ENCODE measurements at regions not wholly inside any gene's neighbourhood (a gene's known extent, or its start where the extent isn't known, plus 50 kb on each side); places are given as distances from the start of the nearest gene placed in this dataset.

DNA sequence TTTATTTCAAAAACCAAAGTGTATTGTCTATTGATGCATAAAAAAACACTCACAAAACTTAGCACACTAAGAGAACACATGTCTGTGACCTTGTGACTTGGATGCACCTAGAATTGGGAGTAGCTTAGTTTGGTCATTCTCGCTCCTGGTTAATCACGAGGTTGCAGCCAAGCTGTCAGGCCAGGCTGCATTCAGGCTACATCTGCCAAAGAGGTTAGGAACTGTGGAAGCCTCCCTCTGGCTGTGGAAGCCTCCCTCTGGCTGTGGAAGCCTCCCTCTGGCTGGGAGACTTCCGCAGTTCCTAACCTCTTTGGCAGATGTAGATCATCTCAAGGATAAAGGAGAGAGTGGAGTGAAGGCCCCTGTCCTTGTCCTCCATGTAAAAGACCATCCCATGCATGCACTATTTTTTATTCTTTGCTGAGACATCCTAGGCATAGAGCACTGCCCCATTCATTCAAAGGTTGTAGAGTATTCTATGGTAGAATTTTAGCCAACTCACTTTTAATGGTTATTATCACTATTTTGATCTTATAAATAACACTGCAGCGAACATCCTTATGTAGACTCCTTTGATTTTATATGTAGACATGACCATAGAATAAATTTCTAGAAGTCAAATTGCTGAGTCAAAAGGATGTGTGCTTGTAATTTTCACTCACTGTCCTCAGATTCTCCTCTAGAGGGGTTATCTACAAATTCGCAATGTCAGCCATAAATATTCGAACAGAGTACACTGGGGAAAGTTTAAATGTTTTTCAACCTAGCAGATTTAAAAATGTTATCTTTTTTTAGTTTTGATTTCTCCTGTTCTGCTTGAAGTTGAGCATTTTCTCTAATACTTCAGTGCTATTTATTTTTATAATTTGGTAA is 63.0 kb upstream of the IGLL5 start:
- intact Hi-C loops (cut with DNase I; ENCODE audit: low total_unique reads) = no loop called here

DNA sequence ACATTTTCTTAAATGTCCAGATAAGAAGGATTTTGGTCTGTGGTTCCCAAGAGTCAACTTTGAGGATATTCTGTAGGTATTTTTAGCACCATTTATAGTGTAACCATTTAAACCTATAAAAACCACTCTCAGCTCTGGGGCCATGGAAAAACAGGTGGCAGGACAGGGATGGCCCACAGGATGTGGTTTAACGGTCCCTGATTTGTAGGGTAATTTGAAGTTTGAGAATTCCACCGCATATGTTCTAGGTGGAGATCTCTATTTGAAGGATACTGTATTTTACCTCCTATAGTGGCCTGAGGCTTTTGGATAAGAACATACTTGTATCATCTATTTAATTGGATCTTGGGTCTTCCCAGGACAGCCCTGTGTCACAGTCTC is 62.4 kb upstream of the IGLL5 start:
- no peak for TF ChIP-seq POLR2A (IDR thresholded peaks at IDR 0.05)
- TF ChIP-seq, protein P1, sequence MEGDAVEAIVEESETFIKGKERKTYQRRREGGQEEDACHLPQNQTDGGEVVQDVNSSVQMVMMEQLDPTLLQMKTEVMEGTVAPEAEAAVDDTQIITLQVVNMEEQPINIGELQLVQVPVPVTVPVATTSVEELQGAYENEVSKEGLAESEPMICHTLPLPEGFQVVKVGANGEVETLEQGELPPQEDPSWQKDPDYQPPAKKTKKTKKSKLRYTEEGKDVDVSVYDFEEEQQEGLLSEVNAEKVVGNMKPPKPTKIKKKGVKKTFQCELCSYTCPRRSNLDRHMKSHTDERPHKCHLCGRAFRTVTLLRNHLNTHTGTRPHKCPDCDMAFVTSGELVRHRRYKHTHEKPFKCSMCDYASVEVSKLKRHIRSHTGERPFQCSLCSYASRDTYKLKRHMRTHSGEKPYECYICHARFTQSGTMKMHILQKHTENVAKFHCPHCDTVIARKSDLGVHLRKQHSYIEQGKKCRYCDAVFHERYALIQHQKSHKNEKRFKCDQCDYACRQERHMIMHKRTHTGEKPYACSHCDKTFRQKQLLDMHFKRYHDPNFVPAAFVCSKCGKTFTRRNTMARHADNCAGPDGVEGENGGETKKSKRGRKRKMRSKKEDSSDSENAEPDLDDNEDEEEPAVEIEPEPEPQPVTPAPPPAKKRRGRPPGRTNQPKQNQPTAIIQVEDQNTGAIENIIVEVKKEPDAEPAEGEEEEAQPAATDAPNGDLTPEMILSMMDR (IDR thresholded peaks at IDR 0.05) = no peak

More for the DNA sequence above, 63.0 kb upstream of the IGLL5 start:
- Histone ChIP-seq H3K4me3 (no peak overlapping the region), H3K27ac (no peak overlapping the region), H3K27me3 (no peaks in the 10 kb centered on the region), H3K9me3 (no peaks in the 10 kb centered on the region), H3K4me1 (no peaks in the 10 kb centered on the region), H3K36me3 (no peaks in the 10 kb centered on the region)
- DNase-seq = no peak
- no peak for TF ChIP-seq POLR2A (IDR thresholded peaks at IDR 0.05)
- TF ChIP-seq, protein P1 (IDR thresholded peaks at IDR 0.05) = no peak

DNA sequence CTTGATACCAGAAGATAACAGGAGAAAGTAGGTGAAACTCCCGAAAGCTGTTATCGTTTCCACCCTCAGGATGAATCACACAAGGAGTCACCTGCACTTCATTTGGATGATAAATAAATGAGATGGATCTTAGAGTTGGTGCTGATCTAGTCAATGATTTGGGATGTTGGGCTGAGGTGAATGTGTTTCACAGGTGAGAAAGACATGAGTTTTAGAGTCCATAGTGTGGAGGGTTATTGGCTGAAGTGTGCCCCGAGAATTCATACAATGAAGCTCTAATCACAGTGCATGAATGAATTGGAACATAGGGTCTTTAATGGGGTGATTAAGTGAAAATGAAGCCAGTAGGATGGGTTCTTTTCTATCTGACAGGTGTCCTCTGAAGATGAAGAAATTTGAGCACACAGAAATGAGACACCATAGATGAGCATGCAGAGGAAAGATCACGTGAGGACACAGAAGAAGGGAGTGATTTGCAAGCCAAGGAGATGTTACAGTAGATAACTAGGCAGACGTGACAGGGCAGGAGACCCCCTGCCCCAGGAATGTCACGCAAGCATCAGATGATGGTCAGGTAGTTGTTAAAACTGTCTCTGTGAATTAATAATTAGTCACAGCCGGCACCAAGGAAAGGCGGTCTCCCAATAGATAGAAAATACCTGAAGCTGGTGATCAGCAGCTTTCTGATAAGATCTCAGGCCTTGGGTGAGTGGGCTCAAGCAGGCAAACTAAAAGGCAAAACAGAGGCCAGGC is 60.3 kb upstream of the IGLL5 start:
- intact Hi-C loops (cut with DNase I; ENCODE audit: low total_unique reads) = no loop called here
- H3K4me1 ChIP-seq = no peaks in the 10 kb centered on the region

More for the DNA sequence above, 62.4 kb upstream of the IGLL5 start:
- Histone ChIP-seq H3K27me3 (no peaks in the 10 kb centered on the region), H3K9me3 (no peaks in the 10 kb centered on the region), H3K36me3 (no peaks in the 10 kb centered on the region), H3K4me3 (no peak overlapping the region), H3K27ac (no peak overlapping the region), H3K4me1 (no peaks in the 10 kb centered on the region)
- no peak for DNase-seq
- intact Hi-C loops (cut with DNase I; ENCODE audit: low total_unique reads) = no loop called here

DNA sequence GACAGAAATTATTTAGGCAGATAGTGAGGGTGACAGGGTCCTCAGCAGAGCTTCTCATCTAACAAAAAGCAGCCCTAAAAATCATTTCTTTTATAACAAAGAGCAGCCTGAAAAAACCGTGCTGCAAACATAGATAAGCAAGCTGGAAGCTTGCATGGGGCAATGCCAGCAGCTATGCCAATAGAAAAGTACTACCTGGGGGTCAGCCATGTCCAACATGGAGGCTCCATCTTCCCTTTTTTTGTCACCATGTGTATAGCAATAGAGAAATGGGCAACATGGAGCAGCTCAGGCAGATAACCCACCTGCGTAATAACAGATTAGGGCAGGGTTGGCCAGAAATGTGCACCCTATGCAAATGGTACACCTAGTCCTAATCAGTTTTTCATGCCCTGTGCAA is 57.4 kb upstream of the IGLL5 start:
- Histone ChIP-seq H3K4me1 (no peaks in the 10 kb centered on the region), H3K27me3 (no peaks in the 10 kb centered on the region), H3K4me3 (no peak overlapping the region), H3K36me3 (no peaks in the 10 kb centered on the region), H3K27ac (no peak overlapping the region), H3K9me3 (no peaks in the 10 kb centered on the region)
- no peak for DNase-seq
- intact Hi-C loops (cut with DNase I; ENCODE audit: low total_unique reads) = no loop called here
- TF ChIP-seq, protein P1 (IDR thresholded peaks at IDR 0.05) = no peak
- no peak for TF ChIP-seq POLR2A (IDR thresholded peaks at IDR 0.05)

More for the DNA sequence above, 60.3 kb upstream of the IGLL5 start:
- H3K27me3 ChIP-seq = no peaks in the 10 kb centered on the region
- H3K27ac ChIP-seq = no peak overlapping the region
- TF ChIP-seq, protein P1 (IDR thresholded peaks at IDR 0.05) = no peak
- no peak for TF ChIP-seq POLR2A (IDR thresholded peaks at IDR 0.05)
- no peaks in the 10 kb centered on the region for H3K9me3 ChIP-seq
- H3K4me3 ChIP-seq = no peak overlapping the region
- H3K36me3 ChIP-seq = no peaks in the 10 kb centered on the region
- DNase-seq = no peak
